ENCODE measurements at regions not wholly inside any gene's neighbourhood (a gene's known extent, or its start where the extent isn't known, plus 50 kb on each side); places are given as distances from the start of the nearest gene placed in this dataset.

GRCh38 chr13:111559612-111560403 is 239.4 kb downstream of the TEX29 start:
- TF ChIP-seq CTCF (conservative IDR thresholded peaks at IDR 0.05; ENCODE audit: low read length) (no peak), EZH2phosphoT487 (IDR thresholded peaks at IDR 0.05; ENCODE audit: borderline replicate concordance, low read depth, low read length) (no peak)
